ENCODE measurements at regions not wholly inside any gene's neighbourhood (a gene's known extent, or its start where the extent isn't known, plus 50 kb on each side); places are given as distances from the start of the nearest gene placed in this dataset.

DNA sequence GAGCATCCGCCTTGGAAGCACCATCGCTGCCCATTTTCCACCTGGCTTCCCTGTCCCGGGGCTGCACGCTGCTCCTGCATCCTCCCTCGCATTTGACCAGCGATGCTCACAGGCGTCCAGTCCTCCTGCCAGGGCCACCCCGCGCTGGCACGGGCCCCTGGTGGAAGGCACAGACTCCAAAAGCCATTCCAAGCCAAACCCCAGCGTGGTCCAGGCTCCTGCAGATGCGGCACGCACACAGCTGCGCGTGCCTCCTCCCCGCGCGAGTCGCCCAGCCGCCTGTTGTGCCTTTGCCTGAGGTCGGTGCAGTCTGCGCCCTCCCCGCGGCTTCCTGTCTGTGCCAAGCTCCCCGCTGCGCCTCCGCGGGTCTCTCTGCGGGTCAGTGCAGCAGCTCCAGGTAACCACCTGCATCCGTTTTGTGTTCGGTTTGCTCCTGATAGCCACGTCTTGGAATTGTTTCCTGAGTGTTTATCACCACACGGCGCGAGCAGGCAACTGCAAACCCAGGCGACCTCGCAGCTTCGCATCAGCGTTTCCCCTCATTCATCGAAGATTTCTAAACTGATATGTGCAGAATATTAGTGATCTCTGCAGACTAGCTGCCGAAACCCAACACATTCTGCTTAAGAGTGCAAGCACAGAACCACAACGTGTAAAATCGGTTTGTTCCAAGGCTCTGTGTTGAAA lies 65.2 kb upstream of the SALL3 start:
- H3K4me3 ChIP-seq (ENCODE audit: low read depth, low read length): no peak overlapping the region
- DNase-seq (ENCODE audit: low read depth): no peak
- no peak for TF ChIP-seq POLR2A (IDR thresholded peaks at IDR 0.05; ENCODE audit: extremely low read depth, insufficient read length)
- no peak for TF ChIP-seq MYC (IDR thresholded peaks at IDR 0.05; ENCODE audit: low read depth, low read length)
- TF ChIP-seq, protein P1, sequence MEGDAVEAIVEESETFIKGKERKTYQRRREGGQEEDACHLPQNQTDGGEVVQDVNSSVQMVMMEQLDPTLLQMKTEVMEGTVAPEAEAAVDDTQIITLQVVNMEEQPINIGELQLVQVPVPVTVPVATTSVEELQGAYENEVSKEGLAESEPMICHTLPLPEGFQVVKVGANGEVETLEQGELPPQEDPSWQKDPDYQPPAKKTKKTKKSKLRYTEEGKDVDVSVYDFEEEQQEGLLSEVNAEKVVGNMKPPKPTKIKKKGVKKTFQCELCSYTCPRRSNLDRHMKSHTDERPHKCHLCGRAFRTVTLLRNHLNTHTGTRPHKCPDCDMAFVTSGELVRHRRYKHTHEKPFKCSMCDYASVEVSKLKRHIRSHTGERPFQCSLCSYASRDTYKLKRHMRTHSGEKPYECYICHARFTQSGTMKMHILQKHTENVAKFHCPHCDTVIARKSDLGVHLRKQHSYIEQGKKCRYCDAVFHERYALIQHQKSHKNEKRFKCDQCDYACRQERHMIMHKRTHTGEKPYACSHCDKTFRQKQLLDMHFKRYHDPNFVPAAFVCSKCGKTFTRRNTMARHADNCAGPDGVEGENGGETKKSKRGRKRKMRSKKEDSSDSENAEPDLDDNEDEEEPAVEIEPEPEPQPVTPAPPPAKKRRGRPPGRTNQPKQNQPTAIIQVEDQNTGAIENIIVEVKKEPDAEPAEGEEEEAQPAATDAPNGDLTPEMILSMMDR (IDR thresholded peaks at IDR 0.05; ENCODE audit: low read depth, low read length): no peak
- TF ChIP-seq, protein P2, sequence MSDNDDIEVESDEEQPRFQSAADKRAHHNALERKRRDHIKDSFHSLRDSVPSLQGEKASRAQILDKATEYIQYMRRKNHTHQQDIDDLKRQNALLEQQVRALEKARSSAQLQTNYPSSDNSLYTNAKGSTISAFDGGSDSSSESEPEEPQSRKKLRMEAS (IDR thresholded peaks at IDR 0.05; ENCODE audit: low read depth, low read length): no peak

DNA sequence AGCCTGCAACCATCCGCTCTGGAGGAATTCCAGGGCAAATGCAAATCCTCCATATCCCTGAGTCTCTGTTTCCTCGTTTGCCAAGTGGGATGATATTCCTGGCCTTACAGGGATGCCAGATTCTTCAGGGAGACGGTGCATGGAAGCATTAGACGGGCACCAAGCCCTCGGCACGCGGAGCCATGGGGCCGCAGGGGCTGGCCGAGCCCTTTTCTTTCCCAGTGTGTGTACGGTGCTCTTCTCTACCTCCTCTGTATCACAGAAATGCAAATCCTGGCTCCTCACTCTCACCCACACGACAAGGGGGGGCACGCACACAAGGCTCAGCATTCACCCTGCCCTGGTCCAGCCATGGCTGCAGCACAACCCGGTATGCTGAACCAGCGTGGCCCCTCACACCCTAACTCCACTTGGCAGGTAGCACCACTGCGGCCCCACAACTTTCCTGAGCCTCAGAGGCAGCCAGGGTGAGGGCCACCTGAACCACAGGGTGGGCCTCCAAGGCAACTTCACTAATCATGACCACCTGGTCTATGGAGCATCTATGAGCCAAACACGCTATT lies 64.1 kb upstream of the SALL3 start:
- H3K4me3 ChIP-seq (ENCODE audit: low read depth, low read length): no peak overlapping the region
- DNase-seq (ENCODE audit: low read depth): no peak
- TF ChIP-seq, protein P1 (IDR thresholded peaks at IDR 0.05; ENCODE audit: low read depth, low read length): no peak
- TF ChIP-seq, protein P2 (IDR thresholded peaks at IDR 0.05; ENCODE audit: low read depth, low read length): no peak
- TF ChIP-seq MYC (IDR thresholded peaks at IDR 0.05; ENCODE audit: low read depth, low read length) (no peak), POLR2A (IDR thresholded peaks at IDR 0.05; ENCODE audit: extremely low read depth, insufficient read length) (no peak)

DNA sequence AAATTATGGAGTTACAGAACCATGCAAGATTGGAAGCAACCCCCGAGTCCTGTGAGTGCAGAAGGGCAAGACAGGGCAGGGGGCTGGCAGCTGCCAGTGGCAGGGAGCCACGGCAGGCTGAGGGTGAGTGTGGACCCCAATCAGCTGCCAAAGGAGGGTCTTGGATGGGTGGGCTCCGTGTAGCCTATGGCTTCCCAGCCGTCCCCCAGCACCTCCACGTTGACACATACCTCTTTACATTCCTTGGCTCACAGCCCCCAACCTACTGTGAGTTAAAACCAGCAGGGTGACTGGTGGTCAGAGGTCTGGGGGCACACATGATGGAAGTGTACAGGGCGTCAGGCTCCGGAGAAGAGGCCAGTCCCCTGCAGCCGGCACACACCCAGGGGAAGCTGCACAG lies 60.9 kb upstream of the SALL3 start:
- no peak overlapping the region for H3K4me3 ChIP-seq (ENCODE audit: low read depth, low read length)
- no peak for DNase-seq (ENCODE audit: low read depth)
- TF ChIP-seq POLR2A (IDR thresholded peaks at IDR 0.05; ENCODE audit: extremely low read depth, insufficient read length) (no peak), MYC (IDR thresholded peaks at IDR 0.05; ENCODE audit: low read depth, low read length) (no peak)

DNA sequence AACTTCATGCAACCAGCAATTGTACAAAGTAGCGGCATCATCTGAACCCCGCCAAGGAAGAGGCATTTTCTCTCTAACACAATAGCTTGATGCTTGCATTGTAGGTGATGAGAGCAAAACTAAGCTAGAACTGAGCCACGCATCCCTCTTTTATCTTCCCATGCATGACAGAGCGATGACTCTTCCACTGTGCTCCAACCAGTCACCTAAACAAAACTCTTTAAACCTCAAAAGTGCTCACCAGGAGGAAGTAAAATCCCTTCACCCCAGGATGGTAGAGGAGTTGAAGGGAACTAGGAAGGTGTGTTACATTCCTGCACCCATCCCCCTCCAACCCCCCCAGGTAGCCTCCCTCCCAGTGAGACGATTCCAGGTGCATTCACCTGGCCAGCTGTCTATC lies 59.7 kb upstream of the SALL3 start:
- no peak for TF ChIP-seq MYC (IDR thresholded peaks at IDR 0.05; ENCODE audit: low read depth, low read length)
- TF ChIP-seq, protein P2 (IDR thresholded peaks at IDR 0.05; ENCODE audit: low read depth, low read length): no peak
- TF ChIP-seq POLR2A (IDR thresholded peaks at IDR 0.05; ENCODE audit: extremely low read depth, insufficient read length): no peak
- TF ChIP-seq, protein P1 (IDR thresholded peaks at IDR 0.05; ENCODE audit: low read depth, low read length): no peak
- no peak overlapping the region for H3K4me3 ChIP-seq (ENCODE audit: low read depth, low read length)

DNA sequence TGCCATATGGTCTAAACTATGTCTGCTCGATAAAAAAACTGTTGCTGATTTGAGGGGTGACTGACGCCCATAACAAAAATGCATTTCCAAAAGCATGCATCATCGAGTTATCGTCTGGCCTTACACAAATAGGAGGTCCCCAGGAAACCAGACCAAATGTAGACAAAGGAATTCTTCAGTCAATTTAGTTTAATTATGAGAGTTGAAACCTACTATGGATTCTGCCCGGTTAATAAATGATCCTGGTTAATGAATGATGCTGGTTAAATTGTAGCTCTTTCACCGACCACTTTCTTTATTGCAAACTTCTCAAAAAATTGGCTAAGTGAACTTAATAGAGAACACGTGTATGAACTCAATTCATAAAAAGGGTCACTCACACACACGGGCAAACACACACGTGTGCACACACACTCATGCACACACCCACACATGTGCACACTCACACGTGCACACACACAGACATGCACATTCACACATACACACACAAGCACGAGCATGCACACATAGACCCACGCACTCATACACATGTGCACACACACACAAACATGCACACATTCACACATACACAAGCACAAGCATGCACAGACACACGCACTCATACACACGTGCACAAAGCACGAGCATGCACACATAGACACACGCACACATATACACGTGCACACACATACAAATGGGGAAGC lies 59.0 kb upstream of the SALL3 start:
- no peak overlapping the region for H3K4me3 ChIP-seq (ENCODE audit: low read depth, low read length)
- DNase-seq (ENCODE audit: low read depth): no peak
- TF ChIP-seq MYC (IDR thresholded peaks at IDR 0.05; ENCODE audit: low read depth, low read length) (no peak), POLR2A (IDR thresholded peaks at IDR 0.05; ENCODE audit: extremely low read depth, insufficient read length) (no peak)
- TF ChIP-seq, protein P2 (IDR thresholded peaks at IDR 0.05; ENCODE audit: low read depth, low read length): no peak
- TF ChIP-seq, protein P1 (IDR thresholded peaks at IDR 0.05; ENCODE audit: low read depth, low read length): no peak

More for the DNA sequence above, 59.7 kb upstream of the SALL3 start:
- no peak for DNase-seq (ENCODE audit: low read depth)

DNA sequence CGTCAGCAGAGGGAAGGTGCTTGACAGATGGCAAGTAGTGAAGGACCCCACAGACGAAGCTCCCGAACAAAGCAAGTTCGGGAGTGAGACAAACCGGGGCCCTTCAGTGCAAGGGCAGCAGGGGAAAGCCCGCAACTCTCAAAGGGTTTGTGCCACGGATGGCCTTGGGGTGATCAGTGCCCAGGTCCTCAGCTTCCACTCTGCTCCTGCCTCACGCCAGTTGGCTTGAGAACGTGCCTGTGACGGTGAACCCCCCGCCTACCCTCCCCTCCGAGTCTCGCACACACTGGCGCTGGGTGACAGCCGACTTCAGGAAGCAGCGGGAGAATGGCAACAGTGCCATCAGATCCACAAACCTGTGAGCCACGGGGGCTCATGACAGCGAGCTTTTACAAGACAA lies 56.8 kb upstream of the SALL3 start:
- H3K4me3 ChIP-seq (ENCODE audit: low read depth, low read length): no peak overlapping the region
- TF ChIP-seq, protein P2 (IDR thresholded peaks at IDR 0.05; ENCODE audit: low read depth, low read length): no peak
- TF ChIP-seq POLR2A (IDR thresholded peaks at IDR 0.05; ENCODE audit: extremely low read depth, insufficient read length) (no peak), MYC (IDR thresholded peaks at IDR 0.05; ENCODE audit: low read depth, low read length) (no peak)
- TF ChIP-seq, protein P1 (IDR thresholded peaks at IDR 0.05; ENCODE audit: low read depth, low read length): no peak
- DNase-seq (ENCODE audit: low read depth): no peak
